H1 (cell line): ENCODE measurements at regions not wholly inside any gene's neighbourhood (a gene's known extent, or its start where the extent isn't known, plus 50 kb on each side); places are given as distances from the start of the nearest gene placed in this dataset.

Source experiments
- CTCF ChIA-PET: fragments of 300-600 bp; sonication (Branson Sonifier 250); formaldehyde crosslinking; loops from one replicate; lab custom pipeline; 2021; ENCODE audit not compliant: partially characterized antibody; lab: Charles Lee
- POLR2A ChIA-PET: fragments of 300-600 bp; sonication (Branson Sonifier 250); formaldehyde crosslinking; loops from one replicate; lab custom pipeline; 2021; ENCODE audit warnings: inconsistent platforms; ENCODE audit not compliant: partially characterized antibody; lab: Charles Lee
- DNase-seq, 2 experiments: peaks; one replicate each; pipeline versions ENCODE4 v3.0.0 to v3.0.0-alpha.2; 2010 to 2022; ENCODE audit warnings: low spot score in 2 of 2, low read depth in 1 of 2, mixed read lengths in 1 of 2
- FAIRE-seq: peaks from 2 replicates; lab custom pipeline; 2011; peaks lifted over from hg19 to GRCh38; lab: Jason Lieb, UNC
- H2AFZ ChIP-seq: 2 replicates; pipeline ENCODE4 v1.8.1; 2012; ENCODE audit warnings: low read length, inconsistent platforms
- H2AK5ac ChIP-seq: 2 replicates; pipeline ENCODE4 v1.6.1; 2013; ENCODE audit warnings: low read depth, low read length
- H2BK120ac ChIP-seq: replicated peaks from 2 replicates; pipeline ENCODE3; 2013; ENCODE audit warnings: low read depth, low read length, inconsistent platforms
- H2BK12ac ChIP-seq: 2 replicates; pipeline ENCODE4 v1.6.1; 2013; ENCODE audit warnings: low read depth, low read length
- H2BK15ac ChIP-seq: 2 replicates; pipeline ENCODE4 v1.6.1; 2013; ENCODE audit warnings: low read length
- H2BK20ac ChIP-seq: 2 replicates; pipeline ENCODE4 v1.6.1; 2013; ENCODE audit warnings: low read length
- H2BK5ac ChIP-seq: 2 replicates; pipeline ENCODE4 v1.6.1; 2013; ENCODE audit warnings: low read depth, low read length
- H3K14ac ChIP-seq: 2 replicates; pipeline ENCODE4 v1.6.1; 2013; ENCODE audit warnings: inconsistent platforms; ENCODE audit not compliant: insufficient read length
- H3K18ac ChIP-seq: 2 replicates; pipeline ENCODE4 v1.6.1; 2013; ENCODE audit warnings: low read length; ENCODE audit errors: extremely low read depth
- H3K23ac ChIP-seq: 2 replicates; pipeline ENCODE4 v1.6.1; 2013; ENCODE audit warnings: inconsistent platforms; ENCODE audit not compliant: insufficient read length
- H3K23me2 ChIP-seq: 2 replicates; pipeline ENCODE4 v1.6.1; 2013; ENCODE audit warnings: low read depth, low read length
- H3K27ac ChIP-seq: 2 replicates; pipeline ENCODE4 v1.6.1; 2011; ENCODE audit warnings: low read depth, low read length, inconsistent platforms
- H3K27me3 ChIP-seq, 4 experiments: replicated peaks in 1 of 4; 1 replicate in 1 of 4; 2 replicates in 3 of 4; pipeline versions ENCODE4 v1.6.1 to v1.8.1; 2011 to 2013; ENCODE audit warnings: low read length in 3 of 4, mild to moderate bottlenecking in 3 of 4, inconsistent platforms in 2 of 4, mixed read lengths in 2 of 4, moderate library complexity in 1 of 4; ENCODE audit not compliant: control insufficient read depth in 3 of 4, insufficient read depth in 3 of 4; ENCODE audit errors: extremely low read depth in 1 of 4
- H3K36me3 ChIP-seq, 4 experiments: 2 replicates each; pipeline versions ENCODE4 v1.6.1 to v1.8.1; 2011 to 2013; ENCODE audit warnings: mild to moderate bottlenecking in 4 of 4, low read length in 3 of 4, moderate library complexity in 2 of 4, control low read depth in 1 of 4, inconsistent platforms in 1 of 4; ENCODE audit not compliant: insufficient read depth in 4 of 4, control insufficient read depth in 2 of 4
- H3K4ac ChIP-seq: replicated peaks from 2 replicates; pipeline ENCODE3; 2013; ENCODE audit warnings: low read length, low read depth, mixed read lengths, inconsistent platforms; ENCODE audit not compliant: insufficient read length
- H3K4me1 ChIP-seq, 4 experiments: replicated peaks in 1 of 4; 1 replicate in 1 of 4; 2 replicates in 3 of 4; pipeline versions ENCODE4 v1.6.1 to v1.8.1; 2011 to 2013; ENCODE audit warnings: low read length in 3 of 4, inconsistent platforms in 2 of 4, mixed read lengths in 1 of 4; ENCODE audit not compliant: insufficient read depth in 4 of 4, control insufficient read depth in 3 of 4
- H3K4me2 ChIP-seq, 2 experiments: 2 replicates each; pipeline versions ENCODE4 v1.6.1 to v1.8.1; 2011 to 2013; ENCODE audit warnings: low read depth in 2 of 2, low read length in 2 of 2, control low read depth in 1 of 2, inconsistent platforms in 1 of 2, mild to moderate bottlenecking in 1 of 2; ENCODE audit not compliant: insufficient read depth in 1 of 2
- H3K4me3 ChIP-seq, 4 experiments: fragments of 200-600, 300-600 bp in 1 of 4; sonication (generic), shearing (Covaris generic), sonication (Bioruptor Twin) in 1 of 4; 2 replicates each; pipeline versions ENCODE4 v1.5.1 to v1.8.1; 2011 to 2016; ENCODE audit warnings: low read length in 4 of 4, low read depth in 3 of 4, control low read depth in 2 of 4, inconsistent platforms in 2 of 4, mild to moderate bottlenecking in 2 of 4, mixed read lengths in 1 of 4, moderate library complexity in 1 of 4; ENCODE audit not compliant: insufficient read depth in 2 of 4; ENCODE audit errors: extremely low read depth in 1 of 4
- H3K56ac ChIP-seq: replicated peaks from 2 replicates; pipeline ENCODE3; 2013; ENCODE audit warnings: low read depth, mild to moderate bottlenecking, mixed read lengths, low read length, inconsistent platforms; ENCODE audit not compliant: insufficient read length
- H3K79me1 ChIP-seq: 2 replicates; pipeline ENCODE4 v1.6.1; 2013; ENCODE audit warnings: low read depth, low read length, control low read depth
- H3K79me2 ChIP-seq, 2 experiments: 2 replicates each; pipeline versions ENCODE4 v1.6.1 to v1.8.1; 2012 to 2013; ENCODE audit warnings: low read length in 2 of 2, mild to moderate bottlenecking in 2 of 2, inconsistent platforms in 1 of 2; ENCODE audit not compliant: insufficient read depth in 2 of 2, control insufficient read depth in 1 of 2
- H3K9ac ChIP-seq, 4 experiments: replicated peaks in 1 of 4; 1 replicate in 1 of 4; 2 replicates in 3 of 4; pipeline versions ENCODE4 v1.6.1 to v1.8.1; 2011 to 2013; ENCODE audit warnings: low read depth in 3 of 4, low read length in 3 of 4, control low read depth in 2 of 4, mild to moderate bottlenecking in 2 of 4, moderate library complexity in 2 of 4, inconsistent platforms in 1 of 4; ENCODE audit errors: extremely low read depth in 1 of 4
- H3K9me3 ChIP-seq, 2 experiments: 2 replicates each; pipeline versions ENCODE4 v1.6.1 to v1.8.1; 2012 to 2013; ENCODE audit warnings: mild to moderate bottlenecking in 2 of 2, moderate library complexity in 2 of 2, control low read depth in 1 of 2, inconsistent platforms in 1 of 2, low read depth in 1 of 2, low read length in 1 of 2, mixed read lengths in 1 of 2; ENCODE audit not compliant: insufficient read depth in 2 of 2
- H4K20me1 ChIP-seq, 2 experiments: replicated peaks in 1 of 2; 2 replicates each; pipeline versions ENCODE3 to v1.8.1; 2011 to 2013; ENCODE audit warnings: inconsistent platforms in 2 of 2, low read length in 2 of 2, mild to moderate bottlenecking in 1 of 2; ENCODE audit not compliant: insufficient read depth in 2 of 2, control insufficient read depth in 1 of 2
- H4K5ac ChIP-seq: 2 replicates; pipeline ENCODE4 v1.6.1; 2013; ENCODE audit warnings: low read length, low read depth, mixed read lengths, inconsistent platforms; ENCODE audit not compliant: insufficient read length
- H4K8ac ChIP-seq: 2 replicates; pipeline ENCODE4 v1.8.0; 2013; ENCODE audit warnings: mild to moderate bottlenecking, moderate library complexity, low read length, inconsistent platforms; ENCODE audit not compliant: insufficient read depth; ENCODE audit errors: extremely low read depth
- H4K91ac ChIP-seq: replicated peaks from 2 replicates; pipeline ENCODE3; 2013; ENCODE audit warnings: low read length, mixed read lengths, inconsistent platforms; ENCODE audit not compliant: insufficient read length
- CEBPB ChIP-seq: IDR thresholded peaks from 2 replicates; pipeline ENCODE4 v1.6.1; 2012; ENCODE audit warnings: low read depth, low read length
- EP300 ChIP-seq, 2 experiments: IDR thresholded peaks; 1 replicate in 1 of 2; 2 replicates in 1 of 2; pipeline ENCODE4 v1.6.1; 2011 to 2012; ENCODE audit warnings: low read depth in 2 of 2, low read length in 2 of 2, mild to moderate bottlenecking in 2 of 2, borderline replicate concordance in 1 of 2, inconsistent platforms in 1 of 2, moderate library complexity in 1 of 2
- FOSL1 ChIP-seq: IDR thresholded peaks from 2 replicates; pipeline ENCODE4 v1.6.1; 2011; ENCODE audit warnings: mild to moderate bottlenecking, low read depth, low read length, moderate library complexity; ENCODE audit not compliant: insufficient read depth
- POU5F1 ChIP-seq: IDR thresholded peaks from 2 replicates; pipeline ENCODE4 v1.6.1; 2011; ENCODE audit warnings: low read depth, mild to moderate bottlenecking, low read length, moderate library complexity
- SP1 ChIP-seq: IDR thresholded peaks from 2 replicates; pipeline ENCODE4 v1.6.1; 2011; ENCODE audit warnings: low read depth, low read length
- TEAD4 ChIP-seq: IDR thresholded peaks from 2 replicates; pipeline ENCODE4 v1.6.1; 2012; ENCODE audit warnings: low read depth, low read length, inconsistent platforms, mixed read lengths

DNA sequence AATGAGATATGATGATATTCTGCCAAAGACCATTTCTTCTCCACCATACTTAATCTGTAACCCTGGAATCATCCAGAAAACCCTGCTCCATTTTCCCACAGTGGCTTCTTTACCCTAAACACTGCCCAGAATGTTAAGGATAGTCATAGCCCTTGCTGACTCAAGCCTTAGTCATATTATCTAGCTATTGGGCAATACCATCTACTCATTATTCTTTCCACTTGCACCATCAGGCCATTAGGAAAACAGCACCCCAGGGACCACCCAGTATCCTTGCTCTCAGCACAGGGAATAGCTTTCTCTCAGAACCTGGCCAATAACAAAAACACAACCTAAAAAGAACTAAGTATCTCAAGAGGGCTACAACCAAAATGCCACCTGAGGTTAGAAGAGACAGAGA is 445.7 kb upstream of the SLC14A2 start:
- Histone ChIP-seq H3K4ac (no peak overlapping the region), H3K79me2 (no peaks in the 10 kb centered on the region), H2AK5ac (no peak overlapping the region), H3K23ac (no peak overlapping the region), H2BK5ac (no peak overlapping the region), H4K5ac (no peak overlapping the region), H3K4me2 (no peak overlapping the region), H2BK120ac (no peak overlapping the region), H3K56ac (no peak overlapping the region), H2BK12ac (no peak overlapping the region), H4K20me1 (no peaks in the 10 kb centered on the region), H3K23me2 (no peaks in the 10 kb centered on the region), H3K9me3 (no peaks in the 10 kb centered on the region), H3K18ac (no peak overlapping the region), H2BK20ac (no peak overlapping the region), H3K79me1 (no peaks in the 10 kb centered on the region), H3K36me3 (no peaks in the 10 kb centered on the region), H3K27ac (no peak overlapping the region), H3K4me1 (no peaks in the 10 kb centered on the region)
- no peak for DNase-seq
- TF ChIP-seq FOSL1 (no peak), CEBPB (peak; percentile 29; the same call in 1 of the 2 replicates), POU5F1 (no peak), TEAD4 (no peak), SP1 (no peak), EP300 (IDR thresholded peaks at IDR 0.05; ENCODE audit: borderline replicate concordance in 1 of 2, low read depth in 2 of 2, low read length in 2 of 2) (no peak)
- TF ChIP-seq, all 59 proteins: peak for 1
- no peak overlapping the region for H2BK15ac ChIP-seq
- no peak overlapping the region for H3K9ac ChIP-seq
- H4K91ac ChIP-seq, result no peak overlapping the region
- CTCF ChIA-PET, result no interaction called here
- no peak overlapping the region for H2AFZ ChIP-seq
- POLR2A ChIA-PET, result no interaction called here
- no peak for FAIRE-seq
- no peak overlapping the region for H3K4me3 ChIP-seq
- no peak overlapping the region for H4K8ac ChIP-seq
- no peaks in the 10 kb centered on the region for H3K27me3 ChIP-seq
- no peak overlapping the region for H3K14ac ChIP-seq
